IPS-20b (cell line): ENCODE measurements at regions not wholly inside any gene's neighbourhood (a gene's known extent, or its start where the extent isn't known, plus 50 kb on each side); places are given as distances from the start of the nearest gene placed in this dataset.

Experiments
- H3K27ac ChIP-seq: one replicate; pipeline ENCODE4 v1.5.1; 2013; ENCODE audit warnings: low read length
- H3K27me3 ChIP-seq: 2 replicates; pipeline ENCODE4 v1.6.1; 2013; ENCODE audit warnings: mild to moderate bottlenecking, low read length, inconsistent platforms; ENCODE audit not compliant: insufficient read depth
- H3K36me3 ChIP-seq: 2 replicates; pipeline ENCODE4 v1.6.1; 2013; ENCODE audit warnings: low read depth, mild to moderate bottlenecking, inconsistent platforms, low read length, moderate library complexity; ENCODE audit not compliant: insufficient read depth
- H3K4me1 ChIP-seq: 2 replicates; pipeline ENCODE4 v1.6.1; 2013; ENCODE audit warnings: mild to moderate bottlenecking, control low read depth, inconsistent platforms, low read length, moderate library complexity; ENCODE audit not compliant: insufficient read depth
- H3K4me3 ChIP-seq: 2 replicates; pipeline ENCODE4 v1.5.1; 2013; ENCODE audit warnings: mild to moderate bottlenecking, low read length, inconsistent platforms
- H3K9ac ChIP-seq: 2 replicates; pipeline ENCODE4 v1.6.1; 2013; ENCODE audit warnings: low read depth, mild to moderate bottlenecking, inconsistent platforms, low read length, moderate library complexity
- H3K9me3 ChIP-seq: 2 replicates; pipeline ENCODE4 v1.6.1; 2013; ENCODE audit warnings: mild to moderate bottlenecking, low read depth, low read length, inconsistent platforms; ENCODE audit not compliant: insufficient read depth

DNA sequence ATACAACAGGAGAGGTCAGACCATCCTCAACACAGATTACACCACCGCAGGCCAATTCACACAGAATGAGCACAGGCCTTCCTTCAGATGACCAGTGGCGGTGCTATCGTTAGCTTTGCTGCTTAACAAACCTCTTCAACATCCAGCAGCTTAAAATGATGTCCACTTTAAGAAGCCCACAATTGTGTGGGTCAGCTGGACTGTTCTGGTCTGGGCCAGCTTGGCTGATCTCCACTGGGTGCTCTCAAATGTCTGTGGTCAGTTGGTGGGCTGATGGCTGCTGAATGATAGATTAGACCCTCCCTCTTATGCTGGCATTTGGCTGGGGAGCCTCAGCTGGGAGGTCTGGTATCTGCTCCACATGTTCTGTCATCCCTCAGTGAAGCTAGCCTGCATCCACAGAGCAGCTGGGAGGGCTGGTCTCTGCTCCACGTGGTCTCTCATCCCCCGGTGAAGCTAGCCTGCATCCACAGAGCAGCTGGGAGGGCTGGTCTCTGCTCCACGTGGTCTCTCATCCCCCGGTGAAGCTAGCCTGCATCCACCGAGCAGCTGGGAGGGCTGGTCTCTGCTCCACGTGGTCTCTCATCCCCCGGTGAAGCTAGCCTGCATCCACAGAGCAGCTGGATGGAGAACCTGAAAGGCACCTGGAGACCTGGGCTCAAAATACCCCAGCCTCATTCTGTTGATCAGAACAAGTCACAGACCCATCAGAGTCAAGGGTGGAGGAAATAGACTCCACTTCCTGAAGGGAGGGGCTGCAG is 203.6 kb upstream of the DIO3 start:
- H3K9me3 ChIP-seq, result peaks cover 3% of the 10 kb centered on the region
- H3K4me1 ChIP-seq, result no peaks in the 10 kb centered on the region
- H3K36me3 ChIP-seq, result no peaks in the 10 kb centered on the region
- H3K27me3 ChIP-seq, result no peaks in the 10 kb centered on the region
- H3K4me3 ChIP-seq, result no peak overlapping the region
- H3K9ac ChIP-seq, result no peak overlapping the region
- no peak overlapping the region for H3K27ac ChIP-seq

DNA sequence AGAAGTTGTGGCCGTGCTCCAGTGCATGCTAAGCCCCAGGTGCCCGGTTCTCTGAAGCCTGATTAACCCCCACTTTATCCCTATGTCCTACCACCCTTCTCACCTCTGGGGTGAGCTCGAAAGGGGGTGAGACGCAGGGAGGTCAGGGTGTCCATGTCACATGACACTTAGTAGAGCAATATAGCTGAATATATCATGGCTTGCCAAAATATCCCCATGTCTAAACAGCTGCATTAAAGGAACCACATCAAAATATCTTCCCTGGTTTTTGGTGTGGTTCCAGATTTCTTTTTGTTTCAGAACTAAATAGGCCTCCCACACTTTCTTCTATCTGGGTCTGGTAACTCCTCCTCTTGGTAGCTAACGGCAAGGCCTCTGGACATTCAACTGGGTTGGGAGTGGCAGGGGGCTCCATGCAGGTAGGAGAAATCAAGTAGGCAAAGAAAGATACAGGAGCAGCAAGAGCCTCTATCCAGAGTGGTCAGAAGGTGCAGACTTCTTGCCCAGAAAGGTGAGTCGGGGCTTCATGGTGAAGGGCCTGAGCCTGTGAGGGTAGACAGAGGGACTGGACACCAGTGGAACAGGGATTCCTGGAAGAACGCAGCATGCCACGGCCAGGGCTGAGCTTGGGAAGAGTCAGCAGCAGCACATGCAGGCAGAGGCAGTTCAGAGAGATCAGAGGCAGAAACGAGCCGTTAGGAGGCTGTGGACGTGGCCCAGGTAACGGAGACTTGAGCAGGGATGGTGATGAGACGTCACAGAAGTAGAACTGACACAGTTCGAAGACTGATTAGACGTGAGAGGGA is 202.8 kb upstream of the DIO3 start:
- H3K4me1 ChIP-seq, result no peaks in the 10 kb centered on the region
- H3K27me3 ChIP-seq, result no peaks in the 10 kb centered on the region
- no peak overlapping the region for H3K9ac ChIP-seq
- H3K4me3 ChIP-seq, result no peak overlapping the region
- no peaks in the 10 kb centered on the region for H3K36me3 ChIP-seq
- peaks cover 3% of the 10 kb centered on the region for H3K9me3 ChIP-seq
- H3K27ac ChIP-seq, result no peak overlapping the region

DNA sequence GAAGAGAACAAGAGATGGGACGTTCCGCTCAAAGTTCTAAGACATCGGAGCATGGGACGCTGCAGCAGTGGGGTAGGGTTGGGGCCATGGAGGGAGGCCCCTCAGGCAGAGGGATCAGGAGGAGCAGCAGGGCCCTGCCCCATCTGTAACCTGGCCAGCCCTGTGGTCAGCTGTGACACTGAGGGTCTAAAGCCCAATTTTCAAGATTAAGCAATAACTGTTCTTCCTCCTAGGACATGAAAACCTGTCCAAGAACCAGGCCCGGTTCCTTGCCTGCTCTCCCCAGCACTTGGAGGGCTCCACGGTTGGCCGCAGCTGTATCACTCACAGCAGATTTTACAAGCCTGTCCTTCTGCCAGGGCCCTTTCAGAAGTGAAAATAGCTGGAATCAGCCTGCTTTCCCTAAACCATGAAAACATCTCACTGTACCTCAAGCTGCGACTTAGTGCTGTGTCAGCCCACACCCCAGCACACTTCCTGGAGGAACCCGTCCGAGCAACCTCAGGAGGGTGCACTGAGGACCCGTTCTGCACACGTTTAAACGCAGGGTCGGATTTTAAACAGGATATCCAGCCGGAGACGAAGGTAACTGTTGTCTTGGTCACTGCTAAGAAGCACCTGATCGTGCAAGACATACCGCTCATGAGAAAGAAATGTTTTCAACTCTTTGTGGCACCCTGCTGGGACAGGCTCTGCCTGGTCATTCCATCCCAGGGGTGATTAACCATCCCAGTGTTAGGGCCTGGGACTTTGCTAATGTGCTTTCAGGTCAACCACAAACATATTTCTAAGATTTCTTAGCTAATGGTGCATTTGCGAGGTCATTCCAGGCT is 201.9 kb upstream of the DIO3 start:
- Histone ChIP-seq H3K9me3 (no peaks in the 10 kb centered on the region; the same call in 1 of the 2 replicates), H3K9ac (no peak overlapping the region), H3K4me3 (no peak overlapping the region), H3K27ac (no peak overlapping the region), H3K27me3 (no peaks in the 10 kb centered on the region), H3K36me3 (no peaks in the 10 kb centered on the region), H3K4me1 (no peaks in the 10 kb centered on the region)

DNA sequence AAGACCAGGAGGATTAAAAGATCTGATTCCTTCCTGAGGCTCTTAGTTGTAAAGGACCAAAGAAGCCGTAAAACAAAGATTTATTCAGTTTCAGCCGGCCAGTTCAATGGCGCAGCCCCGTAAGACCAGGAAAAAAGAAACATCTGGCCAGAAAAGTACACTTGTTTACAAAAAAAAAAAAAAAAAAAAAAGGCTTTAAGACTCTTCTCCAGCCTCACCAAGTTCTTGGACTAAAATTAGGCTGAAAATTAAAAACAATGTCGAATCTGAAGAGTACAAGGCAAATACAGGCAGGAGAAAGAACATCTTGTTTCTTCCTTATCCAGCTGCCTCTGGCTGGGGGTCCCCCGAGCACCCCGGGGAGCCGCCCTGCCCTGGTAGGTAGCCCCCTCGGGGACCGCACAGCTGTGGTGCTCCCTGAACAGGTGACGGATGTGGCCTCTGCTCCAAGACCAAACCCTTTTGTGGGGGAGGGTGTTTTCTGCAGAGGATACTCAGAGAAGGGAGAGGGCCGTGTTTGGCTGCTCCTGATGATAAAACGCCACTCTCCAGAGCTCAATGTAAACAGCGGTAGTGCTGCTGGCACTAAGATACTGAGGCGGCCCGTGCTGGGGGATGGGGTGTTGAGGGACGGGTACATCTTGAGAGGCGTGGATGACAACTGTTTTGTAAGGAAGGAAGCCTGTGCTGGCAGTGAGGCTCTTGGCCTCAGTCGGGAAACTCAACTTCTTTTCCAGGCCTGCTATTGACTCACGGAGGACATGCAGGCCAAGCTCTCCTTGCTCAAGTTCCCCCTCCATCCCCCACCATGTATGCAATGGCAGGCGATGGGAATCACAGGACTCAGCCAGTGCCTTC is 201.0 kb upstream of the DIO3 start:
- H3K4me1 ChIP-seq, result no peaks in the 10 kb centered on the region
- H3K36me3 ChIP-seq, result no peaks in the 10 kb centered on the region
- no peaks in the 10 kb centered on the region for H3K27me3 ChIP-seq
- H3K9ac ChIP-seq, result no peak overlapping the region
- no peak overlapping the region for H3K27ac ChIP-seq
- no peaks in the 10 kb centered on the region; the same call in 1 of the 2 replicates for H3K9me3 ChIP-seq
- no peak overlapping the region for H3K4me3 ChIP-seq

DNA sequence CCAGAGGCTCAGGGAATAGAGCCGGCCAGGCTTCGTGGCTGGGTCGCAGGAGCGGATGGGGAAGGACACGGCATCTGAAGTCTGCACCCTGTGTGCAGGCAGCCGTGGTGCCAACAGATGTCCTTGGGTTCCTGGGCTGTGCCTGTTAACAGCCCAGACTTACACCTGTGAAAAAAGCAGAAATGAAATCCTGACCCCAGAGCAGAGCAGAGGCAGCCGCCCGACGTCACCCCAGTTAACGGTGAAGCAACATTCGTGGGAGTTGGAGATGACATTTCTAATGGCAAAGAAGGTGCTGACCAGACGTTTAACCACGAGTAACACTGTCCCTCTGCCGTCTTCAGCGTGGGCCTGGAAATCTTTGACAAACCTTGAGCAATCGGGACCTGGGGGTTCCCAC is 200.3 kb upstream of the DIO3 start:
- no peaks in the 10 kb centered on the region; the same call in 1 of the 2 replicates for H3K9me3 ChIP-seq
- no peaks in the 10 kb centered on the region for H3K27me3 ChIP-seq
- no peak overlapping the region for H3K9ac ChIP-seq
- H3K27ac ChIP-seq, result no peak overlapping the region
- H3K4me3 ChIP-seq, result no peak overlapping the region
- H3K4me1 ChIP-seq, result no peaks in the 10 kb centered on the region
- H3K36me3 ChIP-seq, result no peaks in the 10 kb centered on the region

DNA sequence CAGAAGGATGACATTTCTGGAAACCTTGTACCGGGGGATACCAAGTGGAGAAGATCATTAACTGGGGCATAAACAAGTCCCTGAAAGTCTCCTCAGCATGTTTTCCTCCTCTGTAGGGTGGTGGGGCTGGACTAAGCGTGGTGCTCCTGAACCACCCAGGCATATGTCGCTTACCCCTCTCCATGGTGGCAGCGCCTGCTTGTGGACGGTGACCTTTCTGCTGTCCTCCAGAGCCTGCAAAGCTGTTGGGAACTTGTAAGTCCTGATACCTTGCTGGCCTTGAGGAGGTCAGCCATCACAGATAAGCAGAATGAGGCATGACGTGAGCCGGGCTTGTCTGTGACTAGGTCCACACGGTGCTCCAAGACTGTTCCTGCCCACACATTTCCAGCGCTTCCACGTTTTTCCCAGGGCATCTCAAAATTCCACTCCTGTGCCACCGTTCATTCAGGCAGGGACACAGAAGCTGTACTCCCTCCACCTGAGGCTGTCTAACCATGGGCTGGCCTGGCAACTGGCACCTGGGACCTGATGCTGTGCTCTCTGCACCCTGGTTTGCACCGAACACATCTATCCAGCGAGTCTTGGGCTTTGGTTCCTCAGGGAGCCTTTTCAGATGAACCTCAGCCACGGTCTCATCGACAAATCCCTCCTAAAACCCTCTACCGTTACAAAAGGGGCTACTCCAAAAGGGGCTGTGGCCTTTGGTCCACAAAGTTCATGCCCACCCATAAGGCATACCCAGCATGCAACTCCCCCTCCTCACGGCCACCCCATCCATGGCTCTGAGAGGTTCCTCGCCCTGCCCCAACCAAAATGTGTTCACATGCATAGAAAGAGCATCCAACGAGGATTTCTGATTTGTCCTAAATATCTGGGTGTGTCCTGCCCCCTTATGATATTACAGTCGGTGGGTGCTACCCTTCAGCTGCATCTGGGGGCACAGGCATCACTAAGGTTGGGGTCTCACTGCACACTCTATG is 199.6 kb upstream of the DIO3 start:
- Histone ChIP-seq H3K9me3 (no peaks in the 10 kb centered on the region), H3K27ac (no peak overlapping the region), H3K4me3 (no peak overlapping the region), H3K27me3 (no peaks in the 10 kb centered on the region), H3K4me1 (no peaks in the 10 kb centered on the region; the same call in 1 of the 2 replicates), H3K36me3 (no peaks in the 10 kb centered on the region), H3K9ac (no peak overlapping the region)

DNA sequence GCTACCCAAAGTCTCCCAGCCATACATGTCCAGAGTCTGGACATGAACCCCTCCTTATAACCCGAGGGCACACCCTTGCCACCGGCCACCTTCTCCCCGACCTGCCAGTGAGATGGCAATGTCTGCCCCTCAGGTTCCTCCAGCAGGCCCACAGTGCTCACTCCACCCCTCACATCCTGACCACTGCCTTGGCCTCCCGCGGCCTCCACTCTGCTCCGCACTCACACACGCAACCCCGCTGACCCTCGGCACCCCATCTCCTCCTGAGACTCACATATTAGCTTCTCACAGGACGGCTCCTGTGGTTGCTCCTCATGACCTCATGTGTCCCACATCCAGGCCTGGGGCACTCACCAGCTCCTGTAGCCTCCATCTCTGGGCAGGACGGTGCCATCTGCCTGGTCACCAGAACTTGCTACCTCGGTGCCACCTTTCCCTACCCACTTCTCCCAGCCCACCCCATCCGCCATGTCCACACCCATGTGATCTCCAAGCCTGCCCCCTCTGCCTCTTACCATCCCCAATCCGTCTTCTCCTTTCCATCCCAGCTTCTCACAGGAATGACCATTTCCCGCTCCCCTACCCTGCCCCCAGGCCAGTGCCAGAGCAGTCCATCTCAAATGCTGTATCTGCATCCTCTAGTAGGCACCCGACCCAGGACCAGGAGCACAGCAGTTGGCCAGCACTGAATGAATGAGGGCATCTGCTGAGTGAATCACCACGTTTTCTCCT is 198.6 kb upstream of the DIO3 start:
- Histone ChIP-seq H3K27me3 (no peaks in the 10 kb centered on the region), H3K4me1 (peaks cover 5% of the 10 kb centered on the region; the same call in 1 of the 2 replicates), H3K9me3 (no peaks in the 10 kb centered on the region), H3K4me3 (no peak overlapping the region), H3K9ac (no peak overlapping the region), H3K27ac (no peak overlapping the region), H3K36me3 (no peaks in the 10 kb centered on the region)

DNA sequence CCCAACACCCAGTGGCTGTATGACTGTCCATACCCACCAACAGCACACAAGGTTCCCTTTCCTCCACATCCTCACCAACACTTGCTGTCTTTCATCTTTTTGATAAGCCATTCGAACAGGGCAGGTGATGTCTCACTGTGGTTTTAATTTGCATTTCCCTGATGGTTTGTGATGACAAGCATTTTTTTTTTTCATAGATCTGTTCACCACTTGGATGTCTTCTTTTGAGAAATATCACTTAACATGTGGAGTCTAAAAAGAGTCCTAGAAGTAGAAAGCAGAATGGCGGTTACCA is 198.1 kb upstream of the DIO3 start:
- no peaks in the 10 kb centered on the region for H3K9me3 ChIP-seq
- H3K9ac ChIP-seq, result no peak overlapping the region
- H3K27me3 ChIP-seq, result no peaks in the 10 kb centered on the region
- H3K27ac ChIP-seq, result no peak overlapping the region
- no peaks in the 10 kb centered on the region for H3K36me3 ChIP-seq
- no peak overlapping the region for H3K4me3 ChIP-seq
- peaks cover 5% of the 10 kb centered on the region; the same call in 1 of the 2 replicates for H3K4me1 ChIP-seq

DNA sequence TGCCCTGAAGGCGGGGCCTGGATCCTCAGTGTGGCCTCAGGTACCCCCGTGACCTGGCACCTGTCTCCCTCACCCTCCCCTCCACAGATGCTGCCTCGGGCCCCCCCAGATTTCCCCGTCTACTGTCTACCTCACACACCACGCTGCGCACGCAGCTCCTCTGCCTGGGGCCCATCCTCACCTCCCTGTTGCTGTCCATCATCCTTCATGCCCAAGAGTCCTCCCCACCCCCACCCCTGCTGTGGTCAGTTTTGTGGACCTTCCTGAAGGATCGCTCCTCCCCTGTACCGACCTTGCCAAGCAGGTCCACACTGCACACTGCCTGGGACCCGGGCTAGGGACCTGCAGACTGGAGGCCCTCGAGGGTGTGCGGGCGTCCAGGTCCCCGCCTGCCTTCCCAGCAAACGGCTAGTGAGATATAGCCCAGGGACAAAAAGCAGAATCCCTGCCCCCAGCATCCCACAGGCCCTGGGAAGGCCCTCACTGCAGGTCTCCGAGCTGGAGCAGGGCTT is 197.4 kb upstream of the DIO3 start:
- Histone ChIP-seq H3K36me3 (no peaks in the 10 kb centered on the region), H3K4me3 (no peak overlapping the region), H3K27me3 (no peaks in the 10 kb centered on the region), H3K9ac (no peak overlapping the region), H3K4me1 (peaks cover 5% of the 10 kb centered on the region; the same call in 1 of the 2 replicates), H3K9me3 (no peaks in the 10 kb centered on the region), H3K27ac (no peak overlapping the region)
